Heart right ventricle (tissue), 16 donors: ENCODE measurements at regions not wholly inside any gene's neighbourhood (a gene's known extent, or its start where the extent isn't known, plus 50 kb on each side); places are given as distances from the start of the nearest gene placed in this dataset.

ENCODE experiments used
- ATAC-seq, 8 donors: fragments of 200-7000 bp; cut with Tn5 transposase; one replicate each; pipeline ENCODE4 v1.9.1; 2020; ENCODE audit warnings: mild to moderate bottlenecking in 8 of 8, moderate library complexity in 8 of 8, moderate number of reproducible peaks in 1 of 8
- DNase-seq, 2 donors: peaks; one replicate each; pipeline ENCODE4 v3.0.0-alpha.2; 2020
- H3K27ac ChIP-seq, 10 donors: fragments of 200-600 bp; sonication (generic) in 2 of 10; one replicate each; pipeline versions ENCODE4 v1.5.0 to v1.8.0; 2020 to 2022; ENCODE audit warnings: mild to moderate bottlenecking in 3 of 10
- H3K27me3 ChIP-seq, 7 donors: fragments of 200-600 bp; one replicate each; pipeline ENCODE4 v1.8.0; 2021 to 2022; ENCODE audit warnings: mild to moderate bottlenecking in 2 of 7
- H3K36me3 ChIP-seq, 9 donors: fragments of 200-600 bp; sonication (generic) in 1 of 9; one replicate each; pipeline versions ENCODE4 v1.5.0 to v1.8.0; 2020 to 2022; ENCODE audit warnings: mild to moderate bottlenecking in 2 of 9
- H3K4me1 ChIP-seq, 9 donors: fragments of 200-600 bp; sonication (generic) in 1 of 9; one replicate each; pipeline versions ENCODE4 v1.5.0 to v1.8.0; 2020 to 2022; ENCODE audit warnings: mild to moderate bottlenecking in 4 of 9
- H3K4me3 ChIP-seq, 10 donors: fragments of 200-600 bp; sonication (generic) in 2 of 10; one replicate each; pipeline versions ENCODE4 v1.5.0 to v1.8.0; 2020 to 2022; ENCODE audit warnings: mild to moderate bottlenecking in 7 of 10, moderate library complexity in 2 of 10
- H3K9me3 ChIP-seq, 11 donors: fragments of 200-600 bp in 10 of 11; sonication (generic) in 2 of 11; one replicate each; pipeline versions ENCODE4 v1.5.0 to v1.8.0; 2013 to 2022; ENCODE audit warnings: mild to moderate bottlenecking in 2 of 11, control low read depth in 1 of 11, moderate library complexity in 1 of 11
- CTCF ChIP-seq, 9 donors: fragments of 200-600 bp; sonication (generic) in 2 of 9; IDR thresholded peaks; one replicate each; pipeline versions ENCODE4 v1.5.0 to v1.8.0; 2021 to 2022; ENCODE audit warnings: antibody characterized with exemption in 9 of 9, mild to moderate bottlenecking in 5 of 9, moderate library complexity in 1 of 9
- WGBS, 2 donors: extraction: QIAGEN DNeasy Blood & Tissue Kit; methylation state at CpG; one replicate each; pipeline ENCODE4 v1.1.7; 2013; ENCODE audit warnings: inconsistent platforms in 1 of 2; 5-methylcytosine and 5-hydroxymethylcytosine counted together
- intact Hi-C, 10 donors: fragments of 100-400 bp; cut with DNase I; formaldehyde crosslinking; loops; one replicate each; pipeline versions ENCODE4 v1.11.1 to v1.14.2; 2022
- donor health status: Arrhythmogenic right ventricular cardiomyopathy.
- donor health status: ischemic (EF 13 %, LVEDD 7.1; RV severe dilation, severe dysfunction).
- donor health status: healthy with polysubstance abuse.
- donor health status: DM: no; HTN: yes; CAD: no.
- donor health status: DM: no; HTN: no; CAD: no.
- donor health status: ischemic (EF 25% LVEDD 6.9; RV normal size, moderate dysfunction).
- donor health status: ischemic (EF 25% LVEDD 5.7; RV mildly dilated, moderate dysfunction).
- donor health status: healthy.
- donor health status: DM: yes; HTN: yes; CAD: no.
- donor health status: Ischemic cardiomyopathy.
- donor health status: ischemic (EF 35%, LVEDD 5.7; RV mildly dilated, moderate dysfunction).
- donor health status: nonischemic (EF 11% LVEDD 7.7; RV severe dilation, severe dysfunction).
- donor health status: DM: yes; HTN: yes; CAD: no.
- donor health status: PGD.
- donor health status: ischemic (EF 29% LVEDD 5.4; RV normal size, mild dysfunction).
- donor health status: nonischemic (EF 23%, LVEDD 6.1; RV moderate dilation, normal function).

- Histone ChIP-seq H3K4me3 (peak overlapping the region in 2 of 10 donors; percentile 4 to 10), H3K9me3 (no peaks in the 10 kb centered on the region), H3K4me1 (peaks cover 7 to 40% (median 30%) of the 10 kb centered on the region in 9 donors), H3K36me3 (no peaks in the 10 kb centered on the region), H3K27me3 (peaks cover 0 to 56% (median 2%) of the 10 kb centered on the region in 7 donors), H3K27ac (peak overlapping the region in 6 of 10 donors; percentile 9 to 65 (median 39))
- no peak for TF ChIP-seq CTCF (IDR thresholded peaks at IDR 0.05)
- DNase-seq, result peak; percentile 43 to 50
- WGBS, 2 donors, result 19 to 29% methylated on average over 45 of the region's 45 CpGs
- intact Hi-C loops, result no loop called here
- peak in 7 of 8 donors; percentile 30 to 77 (median 60) for ATAC-seq
These were observed 350.9 kb downstream of the FOXL1 start for GRCh38 chr16:86929057-86929871.

- no peak for TF ChIP-seq CTCF (IDR thresholded peaks at IDR 0.05)
- 67 to 80% methylated on average over 8 of the region's 8 CpGs for WGBS, 2 donors
- intact Hi-C loops, result loop anchor here in 1 of 10 donors (10.0 kb wide), 1 partner anchor 125 kb away; no protein-coding TSS in a partner anchor
- DNase-seq (no peak), ATAC-seq (no peak)
- H3K9me3 ChIP-seq, result no peaks in the 10 kb centered on the region
- H3K27ac ChIP-seq, result peak overlapping the region in 2 of 10 donors; percentile 9 to 65
- peaks cover 7 to 40% (median 30%) of the 10 kb centered on the region in 9 donors for H3K4me1 ChIP-seq
- H3K36me3 ChIP-seq, result no peaks in the 10 kb centered on the region
- peaks cover 0 to 52% (median 2%) of the 10 kb centered on the region in 7 donors for H3K27me3 ChIP-seq
- H3K4me3 ChIP-seq, result no peak overlapping the region
These were observed 351.7 kb downstream of the FOXL1 start for GRCh38 chr16:86930001-86930400.

GRCh38 chr16:86930663-86931373, 352.5 kb downstream of the FOXL1 start:
- Histone ChIP-seq H3K9me3 (no peaks in the 10 kb centered on the region), H3K4me3 (peak overlapping the region in 4 of 10 donors; percentile 17 to 28 (median 24)), H3K4me1 (peaks cover 7 to 40% (median 30%) of the 10 kb centered on the region in 9 donors), H3K27ac (peak overlapping the region in 7 of 10 donors; percentile 55 to 79 (median 64)), H3K27me3 (peaks cover 0 to 44% (median 2%) of the 10 kb centered on the region in 7 donors), H3K36me3 (no peaks in the 10 kb centered on the region)
- no peak for ATAC-seq
- intact Hi-C loops, result loop anchor here in 1 of 10 donors (10.0 kb wide), 1 partner anchor 124 kb away; no protein-coding TSS in a partner anchor
- 61 to 69% methylated on average over 9 of the region's 9 CpGs for WGBS, 2 donors
- TF ChIP-seq CTCF (IDR thresholded peaks at IDR 0.05), result no peak
- no peak for DNase-seq

GRCh38 chr16:86931410-86931941, 353.1 kb downstream of the FOXL1 start:
- ATAC-seq (peak; percentile 70 to 87 (median 76)), DNase-seq (peak; percentile 76 to 77)
- no peaks in the 10 kb centered on the region for H3K36me3 ChIP-seq
- peak in 1 of 9 donors; percentile 20 for TF ChIP-seq CTCF (IDR thresholded peaks at IDR 0.05)
- peak overlapping the region in 7 of 10 donors; percentile 3 to 28 (median 17) for H3K4me3 ChIP-seq
- H3K27ac ChIP-seq, result peak overlapping the region in 9 of 10 donors; percentile 40 to 79 (median 63)
- peaks cover 7 to 40% (median 30%) of the 10 kb centered on the region in 9 donors for H3K4me1 ChIP-seq
- 10% methylated on average over 26 of the region's 26 CpGs for WGBS, 2 donors
- intact Hi-C loops, result loop anchor here in 1 of 10 donors (10.0 kb wide), 1 partner anchor 123 kb away; no protein-coding TSS in a partner anchor
- no peaks in the 10 kb centered on the region for H3K9me3 ChIP-seq
- H3K27me3 ChIP-seq, result peaks cover 0 to 37% (median 2%) of the 10 kb centered on the region in 7 donors
